Hepatic stellate cell (primary cell): ENCODE measurements at regions not wholly inside any gene's neighbourhood (a gene's known extent, or its start where the extent isn't known, plus 50 kb on each side); places are given as distances from the start of the nearest gene placed in this dataset.
A peak's percentile ranks its signal among the peaks of the same experiment; 100 is the strongest.

Source experiments
- DNase-seq: peaks from one replicate; pipeline ENCODE4 v3.0.0; 2011; ENCODE audit warnings: low spot score

DNA sequence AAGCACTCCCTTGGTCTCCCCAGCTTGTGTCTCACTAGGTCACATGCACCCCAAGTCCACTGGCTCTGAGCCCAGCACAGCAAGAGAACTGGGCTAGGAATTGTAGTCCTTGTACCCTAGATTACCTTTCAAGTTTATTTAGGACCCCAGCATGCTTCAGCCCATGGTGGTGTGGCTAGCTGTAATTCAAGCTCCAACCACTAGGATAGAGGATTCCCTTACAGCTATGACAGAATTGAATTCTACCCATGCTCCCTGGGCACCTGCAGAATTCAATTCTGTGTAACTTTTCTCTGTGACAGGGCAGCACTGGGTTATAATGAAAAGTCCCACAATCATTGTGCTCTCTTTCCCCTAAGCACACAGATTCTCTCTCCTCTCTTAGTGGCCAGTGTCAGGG lies 253.8 kb upstream of the DMD start:
- no peak for DNase-seq

DNA sequence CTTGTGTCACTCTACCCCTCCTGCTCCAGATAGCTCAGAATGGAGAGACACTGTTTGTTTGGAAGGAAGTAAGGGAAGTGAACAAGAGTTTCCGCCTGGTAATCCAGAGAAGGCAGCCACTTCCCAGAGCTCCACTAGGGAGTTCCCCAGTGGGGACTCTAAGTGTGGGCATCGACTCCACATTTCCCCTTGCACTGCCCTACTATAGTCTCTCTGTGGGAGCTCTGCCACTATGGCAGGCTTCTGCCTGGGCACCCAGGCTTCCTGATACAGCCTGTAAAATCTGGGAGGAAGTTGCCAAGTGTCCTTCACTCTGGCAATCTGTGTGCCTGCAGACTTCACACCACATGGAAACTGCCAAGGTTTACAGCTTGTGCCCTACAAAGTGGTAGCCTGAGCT lies 245.8 kb upstream of the DMD start:
- DNase-seq, result no peak

DNA sequence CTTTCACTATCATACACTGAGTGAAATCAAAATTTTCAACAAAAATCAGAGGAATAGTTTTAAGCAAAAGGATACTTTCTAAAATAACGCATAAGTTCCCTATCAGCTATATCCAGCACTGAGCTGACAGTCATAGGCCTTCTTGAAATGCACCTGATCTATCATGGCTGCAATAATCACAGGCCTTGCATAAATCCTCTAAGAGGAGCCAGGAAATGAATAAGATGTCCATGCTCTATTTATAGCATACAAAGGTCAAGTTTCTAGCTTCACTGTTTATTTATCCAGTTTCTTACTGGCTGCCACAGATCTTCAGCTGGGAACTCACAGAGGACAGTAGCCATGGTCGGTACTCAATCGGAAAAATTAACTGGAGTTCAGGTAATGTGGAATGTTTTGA lies 235.9 kb upstream of the DMD start:
- peak; percentile 6 for DNase-seq

DNA sequence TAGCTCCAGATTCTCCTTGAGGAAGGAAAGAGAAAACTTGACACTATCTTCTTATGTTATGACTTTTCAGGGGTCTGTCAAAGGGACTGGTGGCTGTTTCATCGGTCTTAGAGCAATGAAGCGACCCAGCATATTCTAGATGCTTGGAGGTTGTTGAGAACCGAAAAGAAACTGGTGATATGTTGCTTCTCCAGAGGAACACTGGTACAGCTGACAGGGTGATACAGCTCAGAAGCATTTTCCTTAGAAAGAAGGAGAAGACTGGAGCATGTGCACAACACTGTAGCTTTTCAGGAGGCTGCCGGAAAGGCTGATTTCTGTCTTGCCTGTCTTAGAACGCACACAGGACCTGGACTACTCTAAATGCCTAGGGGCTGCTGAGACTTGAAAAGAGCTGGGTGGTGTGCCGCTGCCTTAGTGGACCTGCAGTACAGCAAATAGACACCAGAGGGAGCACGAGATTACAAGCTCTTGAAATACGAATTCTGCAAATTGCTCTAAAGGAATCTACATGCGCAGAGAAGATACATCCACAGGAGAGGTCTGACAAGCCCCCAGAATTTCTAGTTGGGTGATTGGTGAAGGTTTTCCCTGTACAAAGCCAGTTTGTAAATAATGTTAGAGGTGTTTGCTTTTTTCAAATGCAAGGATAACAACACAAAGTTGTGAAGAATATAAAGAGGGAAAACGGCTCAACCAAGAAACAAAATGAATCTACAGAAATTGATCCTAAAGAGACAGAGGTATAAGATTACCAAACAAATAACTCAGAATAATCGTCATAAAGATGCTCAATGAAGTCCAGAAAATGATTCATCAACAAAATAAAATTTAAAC lies 223.1 kb upstream of the DMD start:
- no peak for DNase-seq

DNA sequence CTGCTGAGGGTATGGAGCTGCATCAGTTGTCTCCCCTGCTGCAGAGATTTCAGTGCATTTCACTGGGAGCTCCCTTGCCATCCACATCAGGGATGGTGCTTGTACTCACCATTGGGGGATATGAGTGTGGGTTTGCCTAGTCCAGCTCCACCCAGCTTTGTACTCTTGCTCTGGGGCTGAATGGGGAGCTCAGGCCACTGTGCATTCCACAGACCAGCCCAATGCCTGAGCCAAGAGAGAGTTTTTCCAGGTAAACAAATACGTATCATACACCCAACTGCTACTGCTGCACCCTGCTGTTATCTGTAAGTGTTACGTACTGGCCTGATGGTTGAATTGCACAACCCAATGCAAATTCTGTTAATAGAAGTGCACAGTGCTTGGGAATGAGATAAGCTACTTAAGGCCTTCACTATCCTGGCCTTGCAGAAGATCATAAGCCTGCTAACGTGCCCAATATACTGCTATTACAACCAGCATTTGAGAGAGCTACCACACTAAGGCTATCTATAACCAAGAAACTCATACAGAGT lies 205.0 kb upstream of the DMD start:
- DNase-seq, result no peak

DNA sequence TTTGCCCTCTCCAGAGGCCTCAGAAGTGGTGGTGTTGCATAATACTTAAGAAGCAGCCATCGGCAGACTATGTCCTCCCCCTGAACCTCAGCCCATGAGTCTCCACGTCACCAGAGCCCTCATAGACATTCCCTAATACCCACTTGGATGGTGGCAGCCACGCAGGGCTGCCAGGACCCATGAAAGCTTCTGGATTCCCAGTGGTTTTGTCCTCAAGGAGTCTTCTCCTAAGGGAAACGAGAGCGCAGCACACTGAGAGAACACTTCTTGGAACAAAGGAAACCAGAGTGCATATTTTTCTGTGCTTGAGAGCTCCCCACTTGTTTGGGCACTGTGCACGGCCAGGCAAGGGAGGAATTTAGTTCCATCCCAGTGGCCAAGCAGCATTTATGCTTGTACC lies 204.1 kb upstream of the DMD start:
- no peak for DNase-seq

DNA sequence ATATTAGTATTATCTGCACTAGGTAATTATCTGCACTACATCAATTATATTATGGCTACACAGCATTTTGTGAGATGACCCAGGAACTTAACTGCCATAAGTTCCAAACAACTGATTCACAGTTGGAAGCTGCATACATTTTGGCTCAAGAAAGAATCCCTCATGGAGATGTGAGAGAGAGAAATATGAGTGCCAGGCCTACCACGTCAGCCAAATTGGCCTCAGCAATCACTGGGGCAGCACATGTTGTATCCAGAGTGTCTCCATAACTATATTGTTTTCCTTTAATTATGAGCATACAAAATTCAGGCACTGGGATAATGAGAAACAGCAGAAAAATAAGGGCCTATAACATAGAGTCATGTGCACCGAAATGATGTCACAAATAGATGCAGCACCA lies 174.2 kb upstream of the DMD start:
- DNase-seq, result no peak

DNA sequence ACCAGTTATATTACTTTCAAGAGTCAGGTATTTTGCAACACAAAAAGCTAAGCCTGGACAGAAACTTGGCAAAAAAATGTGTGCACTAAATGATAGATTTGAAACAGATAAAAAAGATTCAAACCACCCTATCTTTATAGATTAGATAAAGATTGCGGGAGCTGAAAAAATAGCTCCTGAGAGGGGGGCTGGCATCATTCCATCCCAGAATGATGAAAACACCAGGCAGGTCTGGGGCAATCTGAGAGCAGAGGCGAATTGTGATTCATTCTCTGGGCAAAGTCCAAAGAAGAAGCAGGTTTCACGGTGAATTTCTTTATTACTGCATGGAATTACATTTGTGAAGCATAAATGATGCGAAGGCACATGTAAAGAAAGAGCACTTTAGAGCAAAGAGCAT lies 168.5 kb upstream of the DMD start:
- DNase-seq, result no peak

DNA sequence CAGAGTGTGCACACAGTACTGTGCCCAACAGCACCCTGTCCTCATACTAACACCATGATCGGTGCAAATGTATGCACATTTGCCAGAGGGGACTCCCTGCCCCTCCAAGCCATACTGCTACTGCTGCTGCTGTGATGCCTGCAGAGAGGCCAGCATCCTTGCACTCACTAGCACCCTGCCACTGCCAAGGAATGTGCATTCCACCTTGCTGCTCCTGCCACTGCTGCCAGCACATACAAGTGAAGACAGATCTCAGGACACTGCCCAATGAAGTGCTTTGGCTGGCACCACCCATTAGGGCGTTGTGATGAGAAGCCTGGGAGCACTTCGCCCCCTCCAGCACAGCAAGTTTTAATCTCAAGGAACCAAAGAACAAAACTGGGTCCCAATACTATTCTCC lies 146.3 kb upstream of the DMD start:
- DNase-seq, result no peak

DNA sequence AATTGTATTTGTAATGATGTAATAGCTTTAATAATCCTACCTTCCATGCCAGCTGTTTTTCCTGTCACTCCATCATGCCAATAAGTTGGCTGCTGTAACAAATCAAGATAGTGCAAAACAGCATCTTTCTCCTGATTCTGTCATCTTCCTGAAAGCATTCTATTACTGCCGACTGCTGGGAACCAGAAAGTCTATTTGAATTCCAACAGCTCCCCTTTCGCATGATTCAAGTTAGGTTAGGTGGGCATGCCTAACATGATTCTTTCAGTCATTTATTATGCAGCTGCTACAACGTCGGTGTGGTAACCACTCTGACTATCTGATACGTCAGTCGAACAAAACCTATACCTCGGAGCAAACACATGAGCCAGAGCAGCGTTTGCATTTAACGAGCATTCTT lies 127.9 kb upstream of the DMD start:
- no peak for DNase-seq

DNA sequence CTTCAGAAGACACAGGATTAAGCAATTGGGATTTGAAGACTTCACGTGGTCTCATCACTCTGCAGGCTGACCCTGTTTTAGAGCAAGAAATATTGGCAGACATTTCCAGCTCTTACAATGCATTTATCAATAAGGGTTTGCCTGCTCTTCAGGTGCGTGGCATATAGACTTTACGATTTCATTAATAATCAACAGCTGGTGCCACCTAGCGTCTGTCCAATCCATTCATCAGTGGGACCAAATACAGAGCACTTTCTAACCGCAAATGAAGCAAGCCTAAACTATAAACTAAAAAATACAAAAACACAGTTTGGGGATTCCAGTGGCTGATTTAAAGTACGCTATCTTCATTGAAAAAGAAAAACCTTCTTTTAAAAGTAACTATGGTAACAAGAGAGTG lies 125.4 kb upstream of the DMD start:
- DNase-seq, result no peak

DNA sequence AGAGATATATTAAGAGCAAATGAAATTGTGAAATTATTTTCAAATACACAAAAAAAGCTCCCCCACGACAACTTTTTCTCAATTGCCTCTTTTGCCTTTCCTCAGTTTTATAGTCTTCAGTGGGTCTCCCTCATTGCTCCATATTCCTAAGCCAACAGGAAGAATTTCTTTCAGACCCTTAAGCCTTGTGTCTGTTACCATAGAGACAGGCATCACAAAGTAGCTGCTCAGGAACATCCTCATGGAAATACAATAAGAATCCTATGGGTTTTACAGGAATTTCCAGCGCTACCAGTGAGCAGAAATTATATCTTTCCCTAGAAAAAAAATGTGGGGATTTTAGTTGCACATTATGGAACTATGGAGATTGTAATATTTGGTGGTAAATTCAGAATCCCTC lies 121.9 kb upstream of the DMD start:
- DNase-seq, result no peak

DNA sequence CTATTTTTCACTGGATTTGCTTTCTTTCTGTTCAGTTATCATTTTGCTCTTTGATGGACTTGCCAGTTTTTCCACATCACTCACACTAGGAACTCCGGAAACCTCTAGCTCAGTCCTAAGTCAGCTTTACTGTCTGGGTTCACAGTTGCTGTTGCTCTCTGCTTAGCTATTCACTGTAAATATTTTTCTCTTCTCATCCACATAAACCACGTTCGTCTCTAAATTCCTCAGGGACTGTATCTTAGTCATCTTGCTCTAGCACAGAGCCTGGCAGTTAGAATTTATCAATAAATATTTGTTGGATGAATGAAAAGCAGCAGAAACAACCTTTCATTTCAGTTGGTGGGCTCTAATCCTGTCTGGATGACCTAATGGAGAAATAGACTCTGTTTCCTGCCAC lies 119.4 kb upstream of the DMD start:
- no peak for DNase-seq

DNA sequence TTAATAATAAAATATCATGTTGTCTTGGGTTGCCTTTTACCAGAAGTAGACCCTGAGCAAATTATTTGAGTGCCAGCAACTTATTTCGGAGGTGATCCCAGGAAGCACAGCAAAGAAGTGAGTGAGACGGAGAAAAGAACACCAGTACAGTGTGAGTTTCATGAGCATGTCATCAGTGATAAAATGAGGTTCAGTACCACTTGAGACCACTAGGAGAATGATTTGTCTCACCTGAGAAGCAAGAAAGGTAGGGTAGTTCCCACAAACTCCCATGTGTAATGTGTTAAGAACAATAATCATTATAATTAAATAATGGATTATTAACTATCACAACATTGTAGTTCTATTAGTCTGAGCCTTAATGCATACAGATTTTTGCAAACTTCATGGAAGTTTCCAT lies 112.8 kb upstream of the DMD start:
- no peak for DNase-seq

DNA sequence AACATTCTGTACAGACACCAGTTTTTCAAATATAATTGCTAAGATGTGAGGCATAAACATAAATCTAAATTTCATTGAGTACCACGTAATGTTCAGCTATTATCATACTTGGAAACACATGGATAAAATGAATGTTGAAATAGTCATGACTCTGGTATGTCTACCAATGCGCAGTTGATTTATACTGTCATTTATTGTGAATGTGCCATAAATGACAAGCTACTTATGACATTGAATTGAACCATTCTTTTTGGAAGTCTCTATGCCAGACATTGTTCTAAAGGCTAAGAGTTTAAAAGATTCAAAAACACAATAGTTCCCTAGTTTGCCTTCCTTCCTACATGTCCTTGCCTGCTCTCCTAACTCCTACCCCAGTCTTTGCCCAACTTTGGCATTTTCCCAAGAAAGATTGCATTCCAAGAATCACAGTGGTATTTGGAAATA lies 96.6 kb upstream of the DMD start:
- peak; percentile 0 for DNase-seq

DNA sequence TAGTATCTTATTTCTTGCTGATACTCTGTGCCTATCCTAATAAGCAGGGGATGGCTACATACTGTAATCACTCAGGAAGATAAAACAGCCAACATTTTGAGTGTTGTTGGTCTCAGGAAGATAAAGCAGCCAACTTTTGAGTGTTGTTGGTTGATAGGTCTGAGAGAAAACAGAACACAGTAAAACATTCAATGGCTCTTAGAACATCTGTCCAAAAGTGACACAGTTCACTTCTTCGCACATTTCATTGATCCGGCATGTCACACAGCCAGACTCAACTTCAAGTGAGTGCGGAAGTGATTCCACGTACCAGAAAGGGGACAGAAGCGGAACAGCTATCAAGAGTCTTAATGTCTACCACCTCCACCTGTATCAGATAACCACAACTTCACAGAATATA lies 87.3 kb upstream of the DMD start:
- no peak for DNase-seq

DNA sequence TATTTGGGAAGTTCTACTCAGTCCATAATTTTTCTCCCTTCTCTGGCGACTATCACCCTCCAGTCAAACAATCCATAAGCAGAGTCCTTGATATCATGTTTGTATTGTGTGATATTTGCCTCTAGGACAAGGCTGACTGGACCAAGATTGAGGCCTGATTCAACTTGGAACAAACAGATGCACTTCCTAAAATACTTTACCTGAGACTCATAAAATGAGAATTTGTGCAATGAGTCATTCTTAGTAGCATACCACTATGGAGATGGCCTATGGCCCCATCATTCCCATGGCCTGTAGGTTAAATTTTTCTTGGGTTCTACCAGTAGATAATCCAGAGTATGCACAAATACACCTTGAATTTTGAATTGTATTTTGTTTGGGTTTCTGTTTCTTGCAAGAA lies 74.2 kb upstream of the DMD start:
- DNase-seq, result no peak

DNA sequence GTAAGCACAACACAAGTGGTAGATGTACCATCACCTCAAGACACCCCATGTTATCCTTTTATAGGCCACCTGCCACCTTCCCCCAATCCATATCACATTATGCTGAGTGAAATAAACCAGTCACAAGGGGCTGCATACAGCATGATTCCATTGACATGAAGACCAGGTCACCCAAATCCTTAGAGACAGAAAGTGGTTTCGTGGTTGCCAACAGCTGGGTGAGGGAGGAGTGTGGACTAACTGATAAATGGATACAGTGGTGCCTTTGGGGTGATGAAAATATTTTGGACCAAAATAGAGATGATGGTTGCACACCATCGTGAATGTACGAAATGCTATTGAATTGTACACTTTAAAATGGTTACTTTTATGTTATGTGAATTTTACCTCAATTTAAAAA lies 65.7 kb upstream of the DMD start:
- DNase-seq, result no peak

DNA sequence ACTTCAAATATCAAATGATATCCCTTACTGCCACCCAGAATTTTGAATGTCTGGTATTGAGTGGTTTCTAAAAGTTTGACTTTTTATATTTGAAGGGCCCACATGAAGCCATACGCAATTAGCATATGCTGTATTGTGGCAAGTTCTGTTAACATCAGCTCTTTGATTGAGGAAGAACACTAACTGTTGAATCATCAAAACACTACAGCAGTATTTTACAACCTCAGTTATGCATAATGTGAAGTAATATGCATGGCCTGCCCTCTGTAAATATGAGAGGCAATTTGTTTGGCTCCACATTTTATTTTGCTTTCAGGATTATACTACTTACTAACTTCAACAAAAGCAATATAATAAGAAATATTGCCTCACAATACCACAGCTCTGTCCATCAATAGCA lies 62.2 kb upstream of the DMD start:
- DNase-seq, result no peak

DNA sequence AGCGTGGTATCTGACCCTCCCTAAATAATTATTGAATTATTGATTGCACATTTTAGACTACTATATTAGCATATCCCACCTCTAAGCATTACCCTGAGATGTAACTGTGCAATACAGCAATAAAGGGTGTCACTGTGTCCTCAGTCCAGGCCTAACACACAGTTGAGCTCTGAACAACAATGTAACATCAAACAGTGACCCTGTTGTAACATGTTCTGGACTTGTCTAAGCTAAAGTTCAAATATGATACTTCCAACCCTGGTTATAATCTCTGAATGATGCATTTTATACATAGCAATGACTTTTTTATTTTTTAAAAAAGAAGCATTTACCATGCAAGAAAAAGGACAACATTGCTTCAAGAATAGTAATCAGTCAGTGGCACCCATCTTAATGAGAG lies 61.6 kb upstream of the DMD start:
- DNase-seq, result no peak
